RCC 7860 (cell line): ENCODE measurements at regions not wholly inside any gene's neighbourhood (a gene's known extent, or its start where the extent isn't known, plus 50 kb on each side); places are given as distances from the start of the nearest gene placed in this dataset.
"Not testable (repeated sequence)": the region's sequence is repeated elsewhere in the genome, so short reads cannot be mapped to it uniquely, and the experiment has no call there.

Experiments
- DNase-seq: peaks from one replicate; pipeline ENCODE4 v3.0.0-alpha.2; 2015; ENCODE audit warnings: low spot score
- FAIRE-seq: peaks from 2 replicates; lab custom pipeline; 2012; peaks lifted over from hg19 to GRCh38; lab: Jason Lieb, UNC

DNA sequence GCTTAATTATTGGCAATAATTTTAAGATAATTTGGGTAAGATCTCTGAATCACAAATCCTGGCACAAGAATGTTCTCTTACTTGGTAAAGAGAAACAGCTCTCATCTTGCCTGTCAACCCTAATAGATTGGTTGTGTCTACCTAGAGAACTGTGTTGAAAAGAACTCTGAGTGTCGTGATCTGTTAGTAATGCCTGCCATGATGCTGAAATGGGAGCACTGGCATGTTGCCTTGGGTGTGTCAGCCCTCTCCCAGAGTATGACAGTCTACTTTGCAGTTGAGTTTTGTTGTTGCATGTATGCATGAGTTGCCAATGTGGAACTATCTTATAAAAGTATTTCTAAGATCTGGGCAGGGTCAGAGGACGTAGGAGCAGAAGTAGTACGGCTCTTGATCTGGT, 221.4 kb downstream of the MAF start:
- no peak for FAIRE-seq
- DNase-seq, result no peak

- not testable (repeated sequence) for DNase-seq, FAIRE-seq
Measured at GRCh38 chr16:79377082-79377481, 223.5 kb downstream of the MAF start.

GRCh38 chr16:79375351-79375750, 225.2 kb downstream of the MAF start:
- no peak for DNase-seq
- FAIRE-seq, result no peak

- DNase-seq, result peak; percentile 97
- peak; percentile 98 for FAIRE-seq
Measured at GRCh38 chr16:79372503-79373184, 227.9 kb downstream of the MAF start.

DNA sequence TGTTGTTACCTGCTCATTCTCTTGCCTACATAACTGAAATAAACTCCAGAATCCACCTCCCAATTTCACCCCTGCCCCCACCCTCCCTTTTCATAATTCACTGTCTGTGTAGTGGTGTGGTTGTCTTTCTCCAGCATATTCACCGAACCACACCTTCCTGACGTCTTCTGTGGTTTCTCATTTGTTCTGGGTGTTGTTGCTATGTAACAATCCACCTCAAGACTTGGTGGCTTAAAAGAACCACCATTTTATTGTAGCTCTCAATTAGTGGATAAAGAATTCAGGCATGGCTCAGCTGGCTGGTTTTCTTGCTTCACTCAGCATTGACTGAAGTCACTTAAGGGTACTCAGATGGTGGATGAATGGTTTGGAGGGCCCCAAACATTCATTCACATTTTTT, 229.8 kb downstream of the MAF start:
- FAIRE-seq (no peak), DNase-seq (no peak)

- DNase-seq (peak; percentile 44), FAIRE-seq (no peak)
Measured at GRCh38 chr16:79369796-79370195, 230.7 kb downstream of the MAF start.

GRCh38 chr16:79367822-79368221, 232.7 kb downstream of the MAF start:
- DNase-seq, result no peak
- no peak for FAIRE-seq

DNA sequence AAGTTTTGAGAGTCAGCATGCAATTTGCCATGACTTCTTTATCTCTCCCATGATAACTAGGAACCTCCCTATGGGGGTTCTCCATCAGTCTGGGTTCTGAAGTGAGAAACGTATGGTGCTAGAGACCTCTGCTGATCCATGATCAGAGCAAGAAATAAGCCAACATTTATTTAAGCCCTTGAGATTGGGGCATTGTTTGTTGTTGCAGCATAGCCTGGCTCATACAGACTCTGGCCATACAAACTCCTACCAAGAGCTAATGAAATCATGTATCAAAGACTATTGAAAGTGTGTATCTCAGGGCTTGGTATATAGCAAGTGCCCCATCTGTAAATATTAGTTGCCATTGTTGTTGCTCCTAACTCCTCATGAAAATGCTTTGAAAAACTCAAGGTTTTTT, 233.9 kb downstream of the MAF start:
- DNase-seq, result no peak

DNA sequence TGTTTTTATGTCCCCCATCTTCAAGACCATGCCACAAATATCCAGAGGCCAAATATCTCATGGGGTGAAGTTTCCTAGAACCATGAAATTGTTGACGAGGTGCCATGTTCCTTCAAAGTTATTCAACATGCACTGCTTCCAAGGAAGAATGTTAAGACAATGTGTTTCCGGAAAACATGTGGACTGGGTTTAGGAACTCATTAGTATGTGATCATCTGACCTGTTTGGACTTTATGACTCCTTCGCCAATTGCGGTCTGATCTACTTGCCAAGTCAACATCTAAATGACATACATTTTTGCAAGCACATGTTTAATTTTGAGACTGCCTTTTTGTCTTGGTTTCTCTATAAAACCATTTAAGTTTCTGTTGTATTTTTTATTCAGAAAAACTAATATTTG, 234.8 kb downstream of the MAF start:
- FAIRE-seq (no peak), DNase-seq (no peak)

More for the DNA sequence above, 233.9 kb downstream of the MAF start:
- no peak for FAIRE-seq

DNA sequence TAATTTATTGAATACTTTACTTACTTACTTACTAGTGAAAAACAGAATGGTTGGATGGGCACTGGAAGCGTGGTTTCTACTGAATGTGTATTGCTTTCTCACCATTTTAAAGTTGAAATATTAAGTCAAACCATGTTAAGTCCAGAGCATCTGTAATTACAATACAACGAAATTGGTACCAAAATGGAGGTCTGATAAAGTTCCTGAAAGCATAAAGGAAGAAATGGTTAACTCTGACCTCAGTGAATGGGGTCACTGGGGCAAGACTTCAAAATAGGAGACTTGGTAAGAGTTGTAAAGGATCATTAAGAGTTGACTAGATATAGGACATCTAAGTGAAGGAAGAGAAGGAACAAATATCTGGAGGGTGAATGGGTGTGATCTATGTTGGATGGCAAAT, 237.1 kb downstream of the MAF start:
- no peak for FAIRE-seq

DNA sequence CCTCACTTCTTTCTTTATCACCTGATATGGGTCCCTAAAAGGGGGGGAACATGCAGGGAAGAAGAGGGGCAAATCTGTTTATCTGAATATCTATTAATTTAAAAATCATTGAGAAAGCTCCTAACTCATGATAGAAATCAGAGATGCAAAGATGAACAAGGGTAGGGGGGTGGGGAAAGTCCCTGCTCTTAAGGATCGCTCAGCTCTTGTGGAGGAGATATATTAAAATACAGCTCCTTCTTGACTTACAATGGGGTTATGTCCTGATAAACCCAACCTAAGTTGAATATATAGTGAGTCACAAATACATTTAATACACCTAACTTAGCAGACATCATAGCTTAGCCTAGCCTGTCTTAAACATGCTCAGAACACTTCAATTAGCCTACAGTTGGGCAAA, 237.5 kb downstream of the MAF start:
- no peak for DNase-seq
- no peak for FAIRE-seq

More for the DNA sequence above, 237.1 kb downstream of the MAF start:
- no peak for DNase-seq

GRCh38 chr16:79362300-79362970, 238.1 kb downstream of the MAF start:
- DNase-seq (no peak), FAIRE-seq (no peak)

GRCh38 chr16:79361132-79361751, 239.3 kb downstream of the MAF start:
- no peak for FAIRE-seq
- DNase-seq, result no peak

DNA sequence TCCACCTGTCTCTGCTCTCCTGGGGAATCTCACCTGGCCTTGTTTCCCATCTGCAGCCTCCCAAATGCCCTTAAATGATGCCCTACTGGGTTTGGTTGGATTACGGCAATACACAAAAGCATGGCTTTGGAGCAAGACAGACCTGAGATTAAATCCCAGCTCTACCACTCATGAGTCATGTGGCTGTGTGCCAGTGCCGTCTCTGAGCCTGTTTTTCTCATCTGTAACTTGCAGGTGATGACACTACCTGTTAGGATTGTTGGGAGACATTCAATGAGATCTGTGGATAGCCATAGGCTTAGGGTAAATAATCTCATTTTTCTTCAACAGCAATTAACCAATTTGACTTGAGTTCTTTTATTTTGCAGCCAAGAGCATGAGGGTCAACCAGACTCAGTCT, 240.3 kb downstream of the MAF start:
- DNase-seq, result no peak
- no peak for FAIRE-seq

GRCh38 chr16:79359082-79359481, 241.5 kb downstream of the MAF start:
- no peak for DNase-seq
- no peak for FAIRE-seq

GRCh38 chr16:79358188-79358587, 242.3 kb downstream of the MAF start:
- no peak for FAIRE-seq
- DNase-seq, result no peak

GRCh38 chr16:79355600-79356358, 244.8 kb downstream of the MAF start:
- no peak for DNase-seq
- no peak for FAIRE-seq

- DNase-seq (no peak), FAIRE-seq (no peak)
Measured at GRCh38 chr16:79351927-79352326, 248.6 kb downstream of the MAF start.

DNA sequence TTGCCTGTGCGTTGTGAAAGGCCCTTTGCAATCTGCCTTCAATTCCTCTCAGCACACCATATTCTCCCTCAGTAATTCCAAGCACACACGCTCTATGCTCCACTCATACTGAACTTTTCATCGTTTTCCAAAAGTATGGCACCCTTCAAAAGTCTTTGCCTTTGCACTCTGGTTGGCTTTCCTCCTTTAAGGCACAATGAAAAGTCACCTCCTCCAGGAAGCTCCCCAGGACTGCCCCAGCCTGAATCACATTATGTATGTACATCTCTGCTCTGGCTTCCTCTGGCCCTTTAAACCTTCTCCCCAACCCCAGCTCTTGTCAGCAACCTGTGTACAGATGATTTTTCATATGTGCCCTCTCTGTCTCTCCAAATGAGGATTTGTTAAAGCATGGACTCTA, 250.7 kb downstream of the MAF start:
- DNase-seq, result no peak
- FAIRE-seq, result no peak

GRCh38 chr16:79348521-79349306, 251.8 kb downstream of the MAF start:
- no peak for FAIRE-seq
- no peak for DNase-seq

GRCh38 chr16:79347277-79347676, 253.3 kb downstream of the MAF start:
- DNase-seq (no peak), FAIRE-seq (no peak)
